ENCODE measurements at regions not wholly inside any gene's neighbourhood (a gene's known extent, or its start where the extent isn't known, plus 50 kb on each side); places are given as distances from the start of the nearest gene placed in this dataset.

DNA sequence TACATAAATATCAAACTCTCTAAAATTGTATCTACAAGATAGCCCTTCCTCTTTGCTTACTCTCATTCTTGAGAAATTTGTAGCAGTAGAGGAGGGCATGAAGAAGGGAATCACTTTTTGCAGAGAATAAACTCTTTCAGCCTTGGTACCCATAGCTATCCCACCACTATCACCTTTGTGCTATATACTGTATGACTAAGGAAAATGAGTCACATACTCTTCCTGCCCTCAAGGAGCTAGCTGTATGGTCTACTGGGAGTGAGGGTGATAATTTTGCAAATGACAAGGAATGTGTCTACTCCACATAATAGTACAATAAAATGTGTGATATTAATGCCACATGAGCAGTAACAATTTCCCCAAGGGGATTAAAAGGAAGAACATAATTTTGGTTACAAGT lies 184.6 kb upstream of the WSB1 start:
- TF ChIP-seq, protein P1, sequence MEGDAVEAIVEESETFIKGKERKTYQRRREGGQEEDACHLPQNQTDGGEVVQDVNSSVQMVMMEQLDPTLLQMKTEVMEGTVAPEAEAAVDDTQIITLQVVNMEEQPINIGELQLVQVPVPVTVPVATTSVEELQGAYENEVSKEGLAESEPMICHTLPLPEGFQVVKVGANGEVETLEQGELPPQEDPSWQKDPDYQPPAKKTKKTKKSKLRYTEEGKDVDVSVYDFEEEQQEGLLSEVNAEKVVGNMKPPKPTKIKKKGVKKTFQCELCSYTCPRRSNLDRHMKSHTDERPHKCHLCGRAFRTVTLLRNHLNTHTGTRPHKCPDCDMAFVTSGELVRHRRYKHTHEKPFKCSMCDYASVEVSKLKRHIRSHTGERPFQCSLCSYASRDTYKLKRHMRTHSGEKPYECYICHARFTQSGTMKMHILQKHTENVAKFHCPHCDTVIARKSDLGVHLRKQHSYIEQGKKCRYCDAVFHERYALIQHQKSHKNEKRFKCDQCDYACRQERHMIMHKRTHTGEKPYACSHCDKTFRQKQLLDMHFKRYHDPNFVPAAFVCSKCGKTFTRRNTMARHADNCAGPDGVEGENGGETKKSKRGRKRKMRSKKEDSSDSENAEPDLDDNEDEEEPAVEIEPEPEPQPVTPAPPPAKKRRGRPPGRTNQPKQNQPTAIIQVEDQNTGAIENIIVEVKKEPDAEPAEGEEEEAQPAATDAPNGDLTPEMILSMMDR (conservative IDR thresholded peaks at IDR 0.05): no peak
- TF ChIP-seq ZFX (IDR thresholded peaks at IDR 0.05): no peak

All from C4-2B (cell line).